Dermis microvascular lymphatic vessel endothelial cell (primary cell): ENCODE measurements at regions not wholly inside any gene's neighbourhood (a gene's known extent, or its start where the extent isn't known, plus 50 kb on each side); places are given as distances from the start of the nearest gene placed in this dataset.
"Not testable (repeated sequence)": the region's sequence is repeated elsewhere in the genome, so short reads cannot be mapped to it uniquely, and the experiment has no call there.

Experiments used
- DNase-seq, 2 donors: peaks; one replicate each; pipeline versions ENCODE4 v3.0.0 to v3.0.0-alpha.2; 2010; ENCODE audit warnings: low read depth in 2 of 2

- no peak for DNase-seq
These were observed 158.2 kb downstream of the C4orf33 start for GRCh38 chr4:129254126-129254525.

GRCh38 chr4:129254526-129254925 is 158.6 kb downstream of the C4orf33 start:
- DNase-seq, result no peak

GRCh38 chr4:129261584-129261983 is 165.6 kb downstream of the C4orf33 start:
- DNase-seq, result no peak

- DNase-seq, result no peak
These were observed 168.2 kb downstream of the C4orf33 start for GRCh38 chr4:129264008-129264657.

- peak in 1 of 2 donors; percentile 14 for DNase-seq
These were observed 182.9 kb downstream of the C4orf33 start for GRCh38 chr4:129278868-129279267.

- no peak for DNase-seq
These were observed 186.3 kb downstream of the C4orf33 start for GRCh38 chr4:129282293-129282692.

GRCh38 chr4:129292194-129292593 is 196.2 kb downstream of the C4orf33 start:
- DNase-seq, result not testable (repeated sequence)

GRCh38 chr4:129314781-129315180 is 218.8 kb downstream of the C4orf33 start:
- DNase-seq, result no peak

GRCh38 chr4:129322920-129323319 is 227.0 kb downstream of the C4orf33 start:
- no peak for DNase-seq

GRCh38 chr4:129323658-129324057 is 227.7 kb downstream of the C4orf33 start:
- no peak for DNase-seq

- DNase-seq, result no peak
These were observed 230.9 kb downstream of the C4orf33 start for GRCh38 chr4:129326571-129327460.

- no peak for DNase-seq
These were observed 231.7 kb downstream of the C4orf33 start for GRCh38 chr4:129327637-129328036.

GRCh38 chr4:129328162-129328561 is 232.2 kb downstream of the C4orf33 start:
- DNase-seq, result peak; percentile 19 to 30

GRCh38 chr4:129334136-129334535 is 238.2 kb downstream of the C4orf33 start:
- DNase-seq, result no peak

GRCh38 chr4:129335276-129335675 is 239.3 kb downstream of the C4orf33 start:
- DNase-seq, result no peak

- DNase-seq, result no peak
These were observed 239.9 kb downstream of the C4orf33 start for GRCh38 chr4:129335818-129336217.

GRCh38 chr4:129336457-129337227 is 240.7 kb downstream of the C4orf33 start:
- no peak for DNase-seq

GRCh38 chr4:129337228-129337620 is 241.3 kb downstream of the C4orf33 start:
- no peak for DNase-seq

GRCh38 chr4:129342819-129343408 is 247.0 kb downstream of the C4orf33 start:
- peak in 1 of 2 donors; percentile 70 for DNase-seq

GRCh38 chr4:129344058-129344457 is 248.1 kb downstream of the C4orf33 start:
- DNase-seq, result peak; percentile 43 to 46

GRCh38 chr4:129345609-129346008 is 249.7 kb downstream of the C4orf33 start:
- no peak for DNase-seq

GRCh38 chr4:129346036-129346435 is 250.1 kb downstream of the C4orf33 start:
- DNase-seq, result no peak
